Neural progenitor cell (in vitro differentiated cells): ENCODE measurements at regions not wholly inside any gene's neighbourhood (a gene's known extent, or its start where the extent isn't known, plus 50 kb on each side); places are given as distances from the start of the nearest gene placed in this dataset.

ENCODE experiments used
- EZH2 ChIP-seq: fragments of 200-600 bp; sonication (generic); IDR thresholded peaks from 2 replicates; pipeline ENCODE4 v1.6.1; 2017; ENCODE audit warnings: antibody characterized with exemption, mild to moderate bottlenecking, moderate library complexity
- EZH2phosphoT487 ChIP-seq: fragments of 200-600 bp; sonication (generic); IDR thresholded peaks from 2 replicates; pipeline ENCODE4 v1.6.1; 2017; ENCODE audit warnings: antibody characterized with exemption

- TF ChIP-seq EZH2: no peak
- TF ChIP-seq EZH2phosphoT487: no peak
Measured at GRCh38 chr10:117621196-117621595, 78.7 kb downstream of the EMX2 start.
